ENCODE measurements at regions not wholly inside any gene's neighbourhood (a gene's known extent, or its start where the extent isn't known, plus 50 kb on each side); places are given as distances from the start of the nearest gene placed in this dataset.
A peak's percentile ranks its signal among the peaks of the same experiment; 100 is the strongest.

GRCh38 chr11:119520400-119520799 is 97.4 kb upstream of the THY1 start:
- DNase-seq, result peak; percentile 10

- no peak for DNase-seq
These were observed 96.8 kb upstream of the THY1 start for GRCh38 chr11:119519796-119520195.

- DNase-seq, result no peak
These were observed 96.1 kb upstream of the THY1 start for GRCh38 chr11:119518746-119519730.

GRCh38 chr11:119515771-119516400 is 92.9 kb upstream of the THY1 start:
- DNase-seq, result no peak

GRCh38 chr11:119513806-119514170 is 90.8 kb upstream of the THY1 start:
- DNase-seq, result no peak

- DNase-seq, result no peak
These were observed 90.3 kb upstream of the THY1 start for GRCh38 chr11:119513131-119513805.

GRCh38 chr11:119512369-119512768 is 89.4 kb upstream of the THY1 start:
- no peak for DNase-seq

GRCh38 chr11:119511614-119512306 is 88.8 kb upstream of the THY1 start:
- DNase-seq, result no peak

- no peak for DNase-seq
These were observed 87.0 kb upstream of the THY1 start for GRCh38 chr11:119509969-119510401.

- no peak for DNase-seq
These were observed 86.4 kb upstream of the THY1 start for GRCh38 chr11:119509282-119509841.

- DNase-seq, result no peak
These were observed 83.5 kb upstream of the THY1 start for GRCh38 chr11:119506436-119506835.

GRCh38 chr11:119505861-119506260 is 82.9 kb upstream of the THY1 start:
- no peak for DNase-seq

- no peak for DNase-seq
These were observed 82.1 kb upstream of the THY1 start for GRCh38 chr11:119505071-119505470.

GRCh38 chr11:119504371-119504770 is 81.4 kb upstream of the THY1 start:
- no peak for DNase-seq

- DNase-seq, result no peak
These were observed 78.9 kb upstream of the THY1 start for GRCh38 chr11:119501777-119502405.

- DNase-seq, result no peak
These were observed 74.7 kb upstream of the THY1 start for GRCh38 chr11:119497717-119498116.

GRCh38 chr11:119496997-119497396 is 74.0 kb upstream of the THY1 start:
- no peak for DNase-seq

- no peak for DNase-seq
These were observed 73.5 kb upstream of the THY1 start for GRCh38 chr11:119496469-119496868.

- DNase-seq, result no peak
These were observed 70.7 kb upstream of the THY1 start for GRCh38 chr11:119493712-119494111.

- DNase-seq, result peak; percentile 81
These were observed 69.0 kb upstream of the THY1 start for GRCh38 chr11:119491753-119492510.

GRCh38 chr11:119490253-119491006 is 67.5 kb upstream of the THY1 start:
- no peak for DNase-seq

Measured in NCI-H345 (cell line).